HG03066 (cell line): ENCODE measurements at regions not wholly inside any gene's neighbourhood (a gene's known extent, or its start where the extent isn't known, plus 50 kb on each side); places are given as distances from the start of the nearest gene placed in this dataset.
"Not testable (repeated sequence)": the region's sequence is repeated elsewhere in the genome, so short reads cannot be mapped to it uniquely, and the experiment has no call there.

ENCODE experiments used
- ATAC-seq: cut with Tn5 transposase; IDR thresholded peaks from one replicate; pipeline ENCODE4 v1.9.1; 2021; ENCODE audit warnings: low read depth; ENCODE audit not compliant: unreplicated experiment

- ATAC-seq: no peak
Observed at GRCh38 chr10:91080776-91081175, 139.7 kb upstream of the PCGF5 start.

- ATAC-seq: no peak
Observed at GRCh38 chr10:91082447-91082846, 138.0 kb upstream of the PCGF5 start.

GRCh38 chr10:91088300-91089140 is 131.9 kb upstream of the PCGF5 start:
- no peak for ATAC-seq

- no peak for ATAC-seq
Observed at GRCh38 chr10:91090761-91091529, 129.5 kb upstream of the PCGF5 start.

GRCh38 chr10:91091780-91092179 is 128.7 kb upstream of the PCGF5 start:
- no peak for ATAC-seq

- no peak for ATAC-seq
Observed at GRCh38 chr10:91096274-91096673, 124.2 kb upstream of the PCGF5 start.

- ATAC-seq: no peak
Observed at GRCh38 chr10:91097313-91097712, 123.2 kb upstream of the PCGF5 start.

- not testable (repeated sequence) for ATAC-seq
Observed at GRCh38 chr10:91098021-91098420, 122.4 kb upstream of the PCGF5 start.

- ATAC-seq: no peak
Observed at GRCh38 chr10:91103384-91104192, 116.9 kb upstream of the PCGF5 start.

- no peak for ATAC-seq
Observed at GRCh38 chr10:91104193-91105041, 116.0 kb upstream of the PCGF5 start.

- no peak for ATAC-seq
Observed at GRCh38 chr10:91105269-91105668, 115.2 kb upstream of the PCGF5 start.

GRCh38 chr10:91108820-91109219 is 111.6 kb upstream of the PCGF5 start:
- ATAC-seq: no peak

- ATAC-seq: no peak
Observed at GRCh38 chr10:91111060-91111459, 109.4 kb upstream of the PCGF5 start.

- ATAC-seq: no peak
Observed at GRCh38 chr10:91115618-91116390, 104.7 kb upstream of the PCGF5 start.

- ATAC-seq: no peak
Observed at GRCh38 chr10:91117505-91117904, 103.0 kb upstream of the PCGF5 start.

GRCh38 chr10:91120348-91120747 is 100.1 kb upstream of the PCGF5 start:
- no peak for ATAC-seq

GRCh38 chr10:91123261-91123660 is 97.2 kb upstream of the PCGF5 start:
- ATAC-seq: no peak

GRCh38 chr10:91124016-91124415 is 96.4 kb upstream of the PCGF5 start:
- no peak for ATAC-seq

GRCh38 chr10:91126471-91126870 is 94.0 kb upstream of the PCGF5 start:
- no peak for ATAC-seq
